C4-2B (cell line): ENCODE measurements at regions not wholly inside any gene's neighbourhood (a gene's known extent, or its start where the extent isn't known, plus 50 kb on each side); places are given as distances from the start of the nearest gene placed in this dataset.

Experiments
- ZFX ChIP-seq: fragments of 450-650 bp; IDR thresholded peaks from 2 replicates; pipeline ENCODE4 v1.6.1; 2017
- TF ChIP-seq, protein P1 (sequence below): fragments of 450-650 bp; conservative IDR thresholded peaks from 2 replicates; pipeline ENCODE4 v1.5.1; 2017; ENCODE audit warnings: mild to moderate bottlenecking

GRCh38 chr2:134203175-134203574 lies 50.7 kb upstream of the MGAT5 start:
- TF ChIP-seq, protein P1, sequence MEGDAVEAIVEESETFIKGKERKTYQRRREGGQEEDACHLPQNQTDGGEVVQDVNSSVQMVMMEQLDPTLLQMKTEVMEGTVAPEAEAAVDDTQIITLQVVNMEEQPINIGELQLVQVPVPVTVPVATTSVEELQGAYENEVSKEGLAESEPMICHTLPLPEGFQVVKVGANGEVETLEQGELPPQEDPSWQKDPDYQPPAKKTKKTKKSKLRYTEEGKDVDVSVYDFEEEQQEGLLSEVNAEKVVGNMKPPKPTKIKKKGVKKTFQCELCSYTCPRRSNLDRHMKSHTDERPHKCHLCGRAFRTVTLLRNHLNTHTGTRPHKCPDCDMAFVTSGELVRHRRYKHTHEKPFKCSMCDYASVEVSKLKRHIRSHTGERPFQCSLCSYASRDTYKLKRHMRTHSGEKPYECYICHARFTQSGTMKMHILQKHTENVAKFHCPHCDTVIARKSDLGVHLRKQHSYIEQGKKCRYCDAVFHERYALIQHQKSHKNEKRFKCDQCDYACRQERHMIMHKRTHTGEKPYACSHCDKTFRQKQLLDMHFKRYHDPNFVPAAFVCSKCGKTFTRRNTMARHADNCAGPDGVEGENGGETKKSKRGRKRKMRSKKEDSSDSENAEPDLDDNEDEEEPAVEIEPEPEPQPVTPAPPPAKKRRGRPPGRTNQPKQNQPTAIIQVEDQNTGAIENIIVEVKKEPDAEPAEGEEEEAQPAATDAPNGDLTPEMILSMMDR, result no peak
- TF ChIP-seq ZFX, result no peak
